GM21717 (cell line): ENCODE measurements at regions not wholly inside any gene's neighbourhood (a gene's known extent, or its start where the extent isn't known, plus 50 kb on each side); places are given as distances from the start of the nearest gene placed in this dataset.

ENCODE experiments used
- ATAC-seq: cut with Tn5 transposase; IDR thresholded peaks from one replicate; pipeline ENCODE4 v1.9.1; 2021; ENCODE audit warnings: mild to moderate bottlenecking, moderate library complexity; ENCODE audit not compliant: unreplicated experiment

DNA sequence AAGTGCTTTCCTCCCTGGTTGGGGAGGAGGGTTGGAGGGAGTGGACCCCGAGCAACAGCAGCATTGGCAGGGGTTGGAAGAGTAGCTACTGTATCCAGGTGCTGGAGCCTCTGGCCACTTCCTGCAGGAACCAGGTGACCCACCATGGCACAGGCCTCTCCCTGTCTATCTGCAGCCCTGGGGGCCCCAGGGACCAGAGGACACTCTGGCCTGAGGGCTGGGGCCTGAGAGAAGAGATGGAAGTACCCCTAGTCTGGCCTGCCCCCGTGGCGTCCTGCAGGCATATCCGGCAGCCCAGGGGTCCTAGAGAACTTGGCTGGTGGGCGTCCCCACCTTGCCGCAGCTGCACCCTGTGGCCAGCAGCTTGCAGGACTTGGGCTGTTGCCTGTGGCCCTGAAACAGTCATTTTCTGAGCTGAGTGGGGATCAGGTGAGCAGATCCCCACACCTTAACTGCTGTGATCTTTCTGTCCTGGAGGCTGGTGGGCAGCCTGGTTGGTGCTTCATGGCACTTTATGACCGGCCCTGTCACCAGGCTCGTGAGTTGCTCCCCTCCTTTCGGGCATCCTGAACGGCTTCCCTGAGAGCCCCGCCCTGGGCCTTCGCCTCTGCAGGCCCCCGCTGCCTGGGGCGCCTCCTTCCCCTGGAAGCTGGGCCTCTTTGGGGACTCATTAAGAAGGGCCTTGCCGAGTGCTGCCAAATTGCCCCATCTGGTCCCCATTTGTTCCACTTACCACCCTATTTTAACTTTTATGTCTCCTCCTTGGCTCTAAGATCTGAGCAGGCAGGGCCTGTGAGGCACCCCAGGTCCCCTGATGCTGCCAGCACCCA lies 298.6 kb downstream of the SEC14L1 start:
- ATAC-seq, result no peak

DNA sequence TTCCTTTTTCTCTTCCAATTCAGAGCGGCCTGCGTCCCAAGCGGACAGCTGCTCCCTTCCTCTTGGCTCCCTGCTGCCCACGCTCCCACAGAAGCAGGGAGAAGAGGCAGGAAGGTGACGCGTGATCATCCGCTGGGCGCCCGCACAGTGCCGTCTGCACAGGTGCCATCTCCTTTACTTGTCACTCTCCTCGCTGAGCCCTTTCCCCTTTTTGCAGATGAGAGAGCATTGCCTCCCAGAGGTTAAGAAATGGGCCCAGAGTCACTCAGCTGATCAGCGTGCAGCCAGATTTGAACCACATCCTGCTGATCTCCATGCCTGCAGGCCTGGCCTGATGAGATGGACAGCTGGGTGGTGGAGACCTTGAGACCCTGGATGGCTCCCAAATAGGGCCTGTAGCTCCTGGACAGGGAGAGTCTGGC lies 299.8 kb downstream of the SEC14L1 start:
- ATAC-seq, result no peak

GRCh38 chr17:77441130-77441920 lies 300.6 kb downstream of the SEC14L1 start:
- peak; percentile 26 for ATAC-seq

- no peak for ATAC-seq
Observed at GRCh38 chr17:77441940-77442339, 301.2 kb downstream of the SEC14L1 start.

DNA sequence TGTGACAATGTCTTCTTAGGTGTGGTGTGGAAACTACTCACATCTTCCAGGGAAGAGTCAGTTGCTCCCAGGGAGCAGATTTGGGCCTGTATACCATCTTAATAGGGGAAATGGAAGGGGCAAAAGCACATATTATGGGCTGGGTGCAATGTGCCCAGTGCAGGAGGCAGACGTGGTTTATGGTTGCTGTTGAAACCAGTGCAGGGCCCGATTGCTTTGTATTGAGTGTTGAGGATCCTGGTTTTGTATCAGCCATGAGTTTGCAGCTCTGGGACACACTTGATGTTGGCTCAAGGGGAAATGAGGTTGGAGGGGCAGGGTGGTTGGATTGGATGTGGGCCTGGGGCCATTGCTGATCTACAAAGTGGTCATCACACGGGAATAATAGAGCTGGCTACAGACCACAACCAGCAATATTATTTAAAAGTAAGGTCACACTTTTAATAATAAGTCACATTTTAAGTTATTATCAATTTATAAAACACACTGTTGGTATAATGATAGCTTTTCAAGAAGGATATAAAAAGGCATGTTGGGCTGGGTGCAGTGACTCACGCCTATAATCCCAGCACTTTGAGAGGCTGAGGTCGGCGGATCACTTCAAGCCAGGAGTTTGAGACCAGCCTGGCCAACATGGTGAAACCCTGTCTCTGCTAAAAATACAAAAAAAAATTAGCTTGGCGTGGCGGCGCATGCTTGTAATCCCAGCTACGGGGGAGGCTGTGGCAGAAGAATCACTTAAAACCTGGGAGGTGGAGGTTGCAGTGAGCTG lies 302.4 kb downstream of the SEC14L1 start:
- ATAC-seq, result no peak

GRCh38 chr17:77443748-77444260 lies 303.0 kb downstream of the SEC14L1 start:
- ATAC-seq, result no peak

GRCh38 chr17:77444628-77444983 lies 303.8 kb downstream of the SEC14L1 start:
- peak; percentile 8 for ATAC-seq

- ATAC-seq, result peak; percentile 36
Observed at GRCh38 chr17:77444984-77445759, 304.4 kb downstream of the SEC14L1 start.

- ATAC-seq, result peak; percentile 19
Observed at GRCh38 chr17:77445760-77446532, 305.2 kb downstream of the SEC14L1 start.

- ATAC-seq, result no peak
Observed at GRCh38 chr17:77446940-77447634, 306.3 kb downstream of the SEC14L1 start.

DNA sequence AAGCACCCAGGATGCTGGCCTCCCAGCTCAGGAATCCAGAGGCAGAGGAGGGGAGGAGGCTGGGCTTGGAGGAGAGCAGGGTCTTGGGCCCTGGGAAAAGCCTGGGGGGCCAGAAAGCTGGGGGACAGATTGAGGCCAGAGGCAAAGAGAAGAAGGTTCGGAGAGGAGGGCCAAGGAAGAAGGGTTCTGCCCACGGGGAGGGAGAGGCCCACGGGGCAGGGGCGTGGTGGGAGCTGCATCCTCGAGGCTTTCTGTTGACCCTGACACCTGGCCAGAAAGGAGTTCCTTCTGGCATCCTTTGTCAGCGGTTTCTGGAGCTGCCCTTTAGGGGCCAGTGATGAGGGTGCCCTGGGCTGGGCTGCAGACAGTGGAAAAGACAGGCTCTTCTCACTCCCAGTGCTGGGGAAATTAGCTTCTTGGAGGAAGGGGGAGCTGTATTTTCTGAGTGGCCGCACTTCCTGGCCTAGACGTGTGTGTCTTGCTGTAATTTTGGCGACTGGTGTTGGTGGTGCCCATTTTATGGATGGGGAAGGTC lies 308.7 kb downstream of the SEC14L1 start:
- no peak for ATAC-seq

DNA sequence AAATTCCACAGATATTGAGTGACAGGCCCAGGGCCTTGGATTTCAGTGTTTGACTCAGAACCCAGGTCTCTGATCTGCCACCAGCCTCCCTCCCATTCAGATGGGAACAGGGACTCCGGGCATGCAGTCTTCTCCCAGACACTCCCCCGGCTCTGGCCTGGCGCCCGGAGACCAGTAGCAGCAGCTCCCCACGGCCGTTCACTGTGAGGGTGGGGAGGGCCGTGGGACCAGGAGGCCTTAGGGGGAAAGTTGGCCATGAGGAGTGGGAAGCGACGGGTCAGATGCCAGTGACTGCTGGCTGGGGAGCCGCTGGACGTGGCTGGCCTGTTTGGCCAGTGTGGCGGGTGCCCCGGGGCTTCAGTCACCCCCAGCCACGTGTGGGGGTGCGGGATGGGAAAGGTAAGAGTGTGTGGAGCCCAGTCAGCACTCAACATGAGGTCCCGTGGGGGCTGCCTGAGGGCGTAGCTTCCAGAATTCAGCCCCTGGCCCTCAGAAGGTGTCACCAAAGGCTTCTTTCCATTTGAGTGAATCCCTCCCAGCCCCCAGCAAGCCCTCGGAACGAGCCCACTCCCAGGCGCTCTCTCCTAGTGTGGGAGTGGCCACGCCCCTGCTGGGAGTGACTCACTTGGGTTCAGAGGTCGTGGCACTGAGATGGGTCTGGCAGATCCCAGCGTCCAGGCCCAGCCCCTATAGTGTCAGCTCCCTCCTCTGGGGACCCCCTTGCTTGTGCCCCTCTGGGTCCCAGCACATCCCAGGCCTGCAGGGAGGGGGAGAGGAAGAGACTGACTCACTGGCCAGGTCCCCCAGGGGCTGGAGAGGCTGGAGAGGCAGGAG lies 309.4 kb downstream of the SEC14L1 start:
- ATAC-seq, result no peak

DNA sequence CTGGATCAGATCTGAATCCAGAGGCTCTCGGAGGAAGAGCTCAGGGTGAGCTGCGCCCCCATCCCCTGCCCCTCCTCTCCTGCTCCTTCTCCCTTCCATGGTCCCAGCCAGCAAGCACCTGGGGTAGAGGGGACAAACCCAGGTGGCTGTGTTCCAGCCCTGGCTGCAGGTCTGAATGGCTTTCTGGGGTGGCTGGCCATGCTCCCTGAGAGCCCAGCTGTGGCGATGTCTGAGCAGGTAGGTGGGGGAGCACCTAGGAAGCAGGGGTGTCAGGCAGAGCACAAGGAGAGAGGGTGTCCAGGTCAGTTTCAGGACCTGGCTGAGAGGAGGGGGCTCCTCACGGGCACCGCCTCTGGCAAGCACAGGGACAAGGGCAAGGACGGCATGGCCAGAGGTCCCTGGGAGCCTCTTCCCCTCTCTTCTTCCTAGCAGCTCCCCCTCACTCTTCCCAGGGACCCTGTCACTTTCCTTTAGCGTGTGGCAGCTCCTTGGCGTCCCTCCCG lies 310.0 kb downstream of the SEC14L1 start:
- ATAC-seq, result no peak

- no peak for ATAC-seq
Observed at GRCh38 chr17:77451245-77451893, 310.6 kb downstream of the SEC14L1 start.

- no peak for ATAC-seq
Observed at GRCh38 chr17:77451894-77452852, 311.4 kb downstream of the SEC14L1 start.

DNA sequence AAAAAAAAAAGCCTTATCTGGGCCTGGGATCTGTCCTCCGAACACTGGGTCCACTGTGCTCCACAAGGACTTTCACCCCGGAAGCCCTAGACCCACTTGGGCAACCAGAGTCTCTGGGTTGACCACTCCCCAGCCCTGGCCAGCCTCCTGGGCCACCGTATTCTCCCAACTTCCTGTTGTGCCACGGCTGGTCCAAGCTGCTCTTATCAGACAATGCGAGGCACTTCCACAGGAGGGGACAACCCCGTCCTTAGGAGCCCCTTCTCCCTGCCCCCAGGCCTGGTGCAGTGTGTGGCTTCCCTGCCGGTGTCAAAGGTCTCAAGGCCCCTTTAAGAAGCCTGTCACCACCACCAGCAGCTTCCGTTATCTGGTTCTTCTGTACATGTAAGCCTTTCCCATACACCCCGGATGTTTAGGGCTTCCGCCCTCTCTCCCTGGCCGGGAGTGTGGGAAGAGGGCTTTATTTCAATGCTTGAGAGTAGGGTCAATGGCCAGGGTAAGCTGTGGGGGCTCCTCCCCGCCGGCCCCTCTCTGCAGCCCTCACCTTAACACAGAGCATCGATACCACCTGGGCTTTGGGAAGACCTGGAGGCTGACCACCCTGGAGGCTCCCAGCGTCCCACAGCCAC lies 313.0 kb downstream of the SEC14L1 start:
- no peak for ATAC-seq
